DMS114 treated with DMSO at 0.1 percent for 48 hours (cell line): ENCODE measurements at regions not wholly inside any gene's neighbourhood (a gene's known extent, or its start where the extent isn't known, plus 50 kb on each side); places are given as distances from the start of the nearest gene placed in this dataset.
"Not testable (repeated sequence)": the region's sequence is repeated elsewhere in the genome, so short reads cannot be mapped to it uniquely, and the experiment has no call there.

ENCODE experiments used
- DNase-seq: peaks from one replicate; lab custom pipeline; 2025; ENCODE audit not compliant: unreplicated experiment; lab: John Stamatoyannopoulos, UW

GRCh38 chr1:166304131-166304530 lies 137.3 kb upstream of the FAM78B start:
- DNase-seq: no peak

GRCh38 chr1:166305371-166305770 lies 138.6 kb upstream of the FAM78B start:
- DNase-seq: no peak

- no peak for DNase-seq
These were observed 140.7 kb upstream of the FAM78B start for GRCh38 chr1:166307261-166308188.

GRCh38 chr1:166316306-166316705 lies 149.5 kb upstream of the FAM78B start:
- not testable (repeated sequence) for DNase-seq

GRCh38 chr1:166322470-166322869 lies 155.7 kb upstream of the FAM78B start:
- DNase-seq: no peak

GRCh38 chr1:166327886-166328285 lies 161.1 kb upstream of the FAM78B start:
- no peak for DNase-seq

- no peak for DNase-seq
These were observed 162.2 kb upstream of the FAM78B start for GRCh38 chr1:166328956-166329355.

- no peak for DNase-seq
These were observed 163.3 kb upstream of the FAM78B start for GRCh38 chr1:166330096-166330495.

- DNase-seq: no peak
These were observed 171.3 kb upstream of the FAM78B start for GRCh38 chr1:166338105-166338504.

GRCh38 chr1:166340709-166341108 lies 173.9 kb upstream of the FAM78B start:
- DNase-seq: no peak

GRCh38 chr1:166343276-166343675 lies 176.5 kb upstream of the FAM78B start:
- no peak for DNase-seq

- no peak for DNase-seq
These were observed 183.7 kb upstream of the FAM78B start for GRCh38 chr1:166350490-166350889.

GRCh38 chr1:166351676-166352075 lies 184.9 kb upstream of the FAM78B start:
- DNase-seq: no peak

GRCh38 chr1:166353213-166353612 lies 186.4 kb upstream of the FAM78B start:
- DNase-seq: no peak

- no peak for DNase-seq
These were observed 187.6 kb upstream of the FAM78B start for GRCh38 chr1:166354406-166354805.

GRCh38 chr1:166365081-166365480 lies 198.3 kb upstream of the FAM78B start:
- DNase-seq: no peak

- DNase-seq: no peak
These were observed 201.2 kb upstream of the FAM78B start for GRCh38 chr1:166368030-166368429.

GRCh38 chr1:166377896-166378295 lies 211.1 kb upstream of the FAM78B start:
- DNase-seq: no peak

- DNase-seq: no peak
These were observed 212.0 kb upstream of the FAM78B start for GRCh38 chr1:166378805-166379204.

- no peak for DNase-seq
These were observed 212.6 kb upstream of the FAM78B start for GRCh38 chr1:166379447-166379846.

- no peak for DNase-seq
These were observed 216.3 kb upstream of the FAM78B start for GRCh38 chr1:166383137-166383536.

- DNase-seq: no peak
These were observed 217.0 kb upstream of the FAM78B start for GRCh38 chr1:166383635-166384346.
